SKM-1 treated with dmso at 0.1 percent for 144 hours (cell line): ENCODE measurements at regions not wholly inside any gene's neighbourhood (a gene's known extent, or its start where the extent isn't known, plus 50 kb on each side); places are given as distances from the start of the nearest gene placed in this dataset.

Experiments used
- DNase-seq: peaks from one replicate; lab custom pipeline; 2025; ENCODE audit not compliant: unreplicated experiment; lab: John Stamatoyannopoulos, UW

DNA sequence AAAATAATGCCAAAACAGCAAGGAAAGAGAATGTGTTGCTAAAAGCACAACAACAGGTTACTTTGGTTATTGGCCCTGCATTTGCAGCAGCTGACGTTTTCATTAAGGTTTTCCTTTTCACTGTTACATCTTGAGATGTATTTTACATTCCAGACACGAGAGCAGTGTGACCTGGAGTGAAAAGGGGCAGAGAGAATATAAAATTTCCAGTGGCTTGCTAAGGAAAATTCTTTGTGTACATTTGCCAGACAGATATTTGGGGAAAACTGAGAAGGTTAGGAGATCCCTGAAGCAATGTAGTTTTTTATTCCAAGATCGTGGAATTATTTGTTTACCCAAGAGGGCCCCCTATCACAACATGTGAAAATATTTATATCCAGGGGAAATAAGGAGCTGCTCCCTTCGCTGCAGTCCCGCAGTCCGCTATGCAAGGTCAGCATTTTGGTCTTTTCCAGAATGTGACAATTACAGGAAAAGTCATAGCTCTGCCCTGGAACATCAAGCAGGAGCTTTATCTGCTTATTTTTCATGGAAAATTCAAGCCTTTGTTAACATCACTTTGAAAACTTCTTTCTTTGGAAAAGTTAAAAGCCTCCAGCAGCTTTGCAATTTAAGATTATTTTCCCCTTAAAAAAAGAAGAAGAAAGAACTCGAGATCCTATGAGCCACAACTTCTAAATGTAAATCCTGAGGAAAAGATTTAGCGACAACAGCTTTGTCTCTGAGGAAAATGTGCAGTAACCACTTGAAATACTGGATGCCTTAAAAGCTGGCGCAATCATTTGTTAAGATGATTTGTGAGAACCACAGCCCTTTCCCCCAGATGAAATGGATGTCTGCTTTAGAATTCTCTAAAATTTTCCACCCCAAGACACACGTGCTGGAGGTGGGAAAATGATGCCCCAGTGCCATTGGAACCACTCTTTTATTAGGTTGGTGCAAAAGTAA is 256.4 kb upstream of the TPM1 start:
- DNase-seq: no peak

GRCh38 chr15:62787401-62787800 is 255.1 kb upstream of the TPM1 start:
- DNase-seq: no peak

DNA sequence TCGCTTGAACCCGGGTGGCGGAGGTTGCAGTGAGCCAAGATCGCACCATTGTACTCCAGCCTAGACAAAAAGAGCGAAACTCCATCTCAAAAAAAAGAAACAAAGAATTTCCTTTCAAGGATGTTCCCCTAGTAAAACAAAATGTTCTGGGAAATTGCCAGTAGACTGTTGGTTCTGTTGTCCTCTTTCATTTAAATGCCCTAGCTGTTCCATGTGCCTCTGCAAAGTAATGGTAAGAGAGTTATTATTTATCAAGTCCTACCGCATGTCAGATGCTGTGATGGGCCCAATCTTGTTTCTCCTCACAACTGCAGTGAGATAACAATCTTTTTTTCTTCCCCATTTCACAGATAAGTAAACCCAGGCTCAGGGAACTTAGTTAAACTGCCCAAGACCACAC is 254.3 kb upstream of the TPM1 start:
- DNase-seq: no peak

- no peak for DNase-seq
Measured at GRCh38 chr15:62790546-62790945, 252.0 kb upstream of the TPM1 start.

DNA sequence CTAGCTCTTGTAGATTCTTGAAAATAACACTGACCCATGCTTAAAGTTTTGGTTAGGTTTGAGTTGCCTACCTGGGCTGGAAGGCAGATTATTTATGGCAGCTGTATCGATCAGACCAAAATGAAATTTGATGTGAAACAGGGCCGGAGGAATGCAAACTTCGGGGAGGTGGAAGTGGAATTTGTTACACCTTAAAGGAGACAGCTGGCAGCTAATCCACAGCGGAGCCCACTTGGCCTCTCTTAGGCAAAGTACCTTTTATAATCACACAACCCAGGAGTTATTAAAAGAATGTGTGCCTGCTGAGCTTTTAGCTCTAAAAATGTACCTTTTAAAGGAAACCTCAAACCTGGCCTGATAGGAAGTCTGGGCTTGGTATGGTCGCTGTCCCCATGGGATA is 250.9 kb upstream of the TPM1 start:
- no peak for DNase-seq

- no peak for DNase-seq
Measured at GRCh38 chr15:62792986-62793751, 249.4 kb upstream of the TPM1 start.

DNA sequence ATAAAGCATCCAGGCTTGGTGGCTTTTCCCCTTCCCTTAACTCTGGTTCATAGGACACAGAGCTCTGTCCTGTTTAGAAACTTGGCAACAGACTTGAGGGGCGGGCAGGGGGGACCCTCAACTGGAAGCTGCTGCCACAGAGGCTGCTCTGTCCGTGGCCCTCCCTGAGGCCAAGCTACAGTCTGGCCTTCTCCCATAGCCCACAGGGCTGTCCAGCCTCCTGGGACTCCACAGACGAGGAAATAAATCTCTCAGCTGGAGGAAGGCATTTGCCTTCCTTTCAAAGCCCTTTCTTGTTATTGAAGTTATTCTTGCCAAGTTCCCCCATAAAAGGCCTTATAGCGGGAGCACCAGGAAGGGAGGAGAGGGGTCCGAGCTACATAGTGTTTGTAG is 248.8 kb upstream of the TPM1 start:
- DNase-seq: no peak

DNA sequence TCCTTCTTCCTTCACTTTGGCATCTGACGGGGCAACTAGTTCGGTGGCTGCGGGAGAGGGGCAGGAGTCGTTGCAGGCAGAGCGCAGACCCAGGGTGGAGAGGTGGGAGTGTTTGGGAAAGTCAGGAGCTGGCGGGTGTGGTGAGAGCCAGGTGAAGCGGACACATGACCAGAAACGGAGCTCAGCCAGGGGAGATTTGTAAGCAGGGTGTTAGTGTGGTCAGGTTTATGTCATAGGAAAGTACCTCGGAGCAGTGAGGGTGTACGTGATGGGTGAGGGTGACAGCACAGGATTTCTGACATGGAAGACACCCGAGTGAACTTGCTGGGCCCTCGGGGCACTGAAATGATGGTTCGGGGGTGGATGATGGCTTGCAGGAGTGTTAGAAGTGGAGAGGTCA is 247.4 kb upstream of the TPM1 start:
- no peak for DNase-seq

DNA sequence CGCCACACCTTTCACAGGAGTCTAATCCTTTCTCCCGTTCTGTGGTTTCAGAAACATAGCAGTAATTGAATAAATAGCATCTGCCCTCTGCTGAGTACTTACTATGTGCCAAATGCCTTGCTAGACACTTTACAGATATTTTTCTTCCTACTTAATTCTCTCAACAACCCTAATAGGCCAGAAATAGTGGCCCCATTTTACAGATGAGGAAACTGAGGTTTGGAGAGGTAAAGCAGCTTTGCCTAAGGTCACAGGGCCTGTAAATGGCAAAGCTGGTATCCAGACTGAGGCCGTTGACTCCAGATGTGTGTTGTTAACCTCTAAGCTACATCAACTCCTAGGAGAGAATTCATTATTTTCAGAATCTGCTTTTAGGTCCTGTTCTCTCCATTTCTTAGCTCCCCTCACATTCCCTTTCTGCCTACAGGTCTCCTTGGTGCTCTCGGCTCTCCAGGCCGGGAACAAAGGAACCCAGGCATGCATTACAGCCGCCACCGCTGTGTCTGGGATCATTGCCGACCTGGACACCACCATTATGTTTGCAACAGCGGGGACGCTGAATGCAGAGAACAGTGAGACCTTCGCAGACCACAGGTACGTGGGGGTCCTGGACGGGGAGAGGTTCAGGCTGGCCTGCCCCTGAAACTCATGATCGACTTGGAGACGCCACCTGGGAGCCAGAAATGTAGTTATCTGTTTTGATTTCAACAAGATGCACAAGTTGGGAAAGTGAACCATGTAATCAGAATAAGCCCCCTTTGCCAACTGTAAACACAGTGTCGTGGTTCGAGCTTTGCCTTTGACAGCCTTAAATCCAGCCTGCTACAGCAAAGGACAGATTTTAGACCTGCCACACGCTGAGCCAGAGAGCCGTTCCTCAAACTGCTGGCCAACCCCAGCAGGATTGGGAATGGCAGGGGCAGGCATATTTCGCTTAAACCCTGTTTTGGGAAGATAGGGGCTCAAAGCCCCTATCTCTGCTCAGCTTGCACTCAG is 246.5 kb upstream of the TPM1 start:
- DNase-seq: no peak

DNA sequence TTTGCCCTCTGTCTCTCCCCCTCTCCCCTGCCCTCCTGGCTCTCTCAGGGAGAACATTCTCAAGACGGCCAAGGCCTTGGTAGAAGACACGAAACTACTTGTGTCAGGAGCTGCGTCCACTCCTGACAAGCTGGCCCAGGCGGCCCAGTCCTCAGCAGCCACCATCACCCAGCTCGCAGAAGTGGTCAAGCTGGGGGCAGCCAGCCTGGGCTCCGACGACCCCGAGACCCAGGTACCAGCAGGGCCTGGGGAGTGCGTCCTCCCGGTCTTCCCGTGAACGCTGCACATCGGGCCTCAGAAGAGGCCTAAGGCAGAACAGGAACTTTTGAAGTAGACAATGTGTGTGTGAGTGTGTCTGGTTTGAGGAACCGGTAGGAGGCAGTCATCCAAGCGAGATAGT is 245.4 kb upstream of the TPM1 start:
- DNase-seq: no peak

- DNase-seq: no peak
Measured at GRCh38 chr15:62798536-62798935, 244.0 kb upstream of the TPM1 start.

GRCh38 chr15:62799037-62799436 is 243.5 kb upstream of the TPM1 start:
- no peak for DNase-seq

GRCh38 chr15:62799919-62800318 is 242.6 kb upstream of the TPM1 start:
- no peak for DNase-seq

DNA sequence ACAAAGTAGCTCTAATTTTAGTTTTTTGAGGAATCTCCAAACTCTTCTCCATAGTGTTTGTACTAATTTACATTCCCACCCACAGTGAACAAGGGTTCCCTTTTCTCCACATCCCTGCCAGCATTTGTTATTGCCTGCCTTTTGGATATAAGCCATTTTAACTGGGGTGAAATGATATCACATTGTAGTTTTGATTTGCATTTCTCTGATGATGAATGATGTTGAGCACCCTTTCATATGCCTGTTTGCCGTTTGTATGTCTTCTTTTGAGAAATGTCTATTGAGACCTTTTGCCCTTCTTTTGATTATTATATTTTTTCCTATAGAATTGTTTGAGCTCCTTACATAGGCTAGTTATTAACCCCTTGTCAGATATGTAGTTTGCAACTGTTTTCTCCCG is 239.9 kb upstream of the TPM1 start:
- DNase-seq: no peak

- no peak for DNase-seq
Measured at GRCh38 chr15:62803856-62804400, 238.6 kb upstream of the TPM1 start.

DNA sequence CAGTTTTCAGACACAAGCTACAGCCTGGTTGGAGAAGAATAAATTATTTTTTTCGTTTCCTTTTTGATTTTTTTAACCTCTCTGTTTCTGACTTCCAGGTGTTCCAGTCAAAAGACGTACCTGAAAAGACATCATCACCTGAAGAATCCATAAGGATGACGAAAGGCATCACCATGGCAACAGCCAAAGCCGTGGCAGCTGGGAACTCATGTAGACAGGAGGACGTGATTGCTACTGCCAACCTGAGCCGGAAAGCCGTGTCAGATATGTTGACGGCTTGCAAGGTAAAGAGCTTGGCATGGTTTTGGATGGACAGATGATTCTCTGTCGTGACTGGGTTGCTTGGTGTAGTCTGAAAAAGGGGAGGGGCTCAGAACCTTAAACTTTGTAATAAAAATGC is 237.0 kb upstream of the TPM1 start:
- DNase-seq: no peak

DNA sequence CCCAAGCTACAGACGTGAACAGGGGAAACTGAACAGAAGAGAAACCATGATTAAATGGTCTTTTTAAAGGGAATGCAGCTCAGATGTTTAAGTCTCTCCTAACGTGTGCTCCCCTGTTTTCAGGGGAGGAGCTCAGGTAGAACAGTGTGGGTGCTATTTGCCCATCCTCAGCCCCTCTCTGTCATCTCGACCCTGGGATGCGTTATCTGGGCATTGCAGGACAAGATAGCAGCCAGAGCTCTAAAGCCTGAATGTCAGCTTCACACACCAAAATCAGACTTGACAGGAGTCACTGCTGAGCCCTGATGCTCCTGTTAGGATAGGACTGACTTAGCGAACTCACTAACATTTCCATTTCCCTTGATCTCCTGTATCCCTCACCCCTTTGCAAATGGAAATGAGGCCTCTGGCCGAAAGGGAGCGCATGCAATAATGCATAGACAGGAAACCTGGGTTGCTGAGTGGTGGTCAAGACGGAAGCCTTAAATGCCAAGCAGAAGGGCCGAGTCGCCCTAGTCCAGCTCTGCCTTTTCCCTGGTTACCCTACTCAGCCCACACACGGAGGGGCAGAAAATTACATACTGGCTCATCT is 234.9 kb upstream of the TPM1 start:
- no peak for DNase-seq

- no peak for DNase-seq
Measured at GRCh38 chr15:62809115-62809967, 233.2 kb upstream of the TPM1 start.

GRCh38 chr15:62809968-62810260 is 232.6 kb upstream of the TPM1 start:
- no peak for DNase-seq

GRCh38 chr15:62812515-62812835 is 230.1 kb upstream of the TPM1 start:
- no peak for DNase-seq
